H9 (cell line): ENCODE measurements at regions not wholly inside any gene's neighbourhood (a gene's known extent, or its start where the extent isn't known, plus 50 kb on each side); places are given as distances from the start of the nearest gene placed in this dataset.

Experiments used
- DNase-seq: peaks from one replicate; pipeline ENCODE4 v3.0.0-alpha.2; 2017
- H2AFZ ChIP-seq: one replicate; pipeline ENCODE4 v1.6.1; 2013; ENCODE audit warnings: mild to moderate bottlenecking, low read length, control low read depth, moderate library complexity
- H2AK5ac ChIP-seq: 2 replicates; pipeline ENCODE4 v1.6.1; 2013; ENCODE audit warnings: low read length, control low read depth, mixed read lengths; ENCODE audit not compliant: insufficient read length
- H2BK120ac ChIP-seq: one replicate; pipeline ENCODE4 v1.6.1; 2013; ENCODE audit warnings: low read depth, mild to moderate bottlenecking, low read length, control low read depth, inconsistent platforms; ENCODE audit not compliant: poor library complexity, severe bottlenecking
- H2BK12ac ChIP-seq: 2 replicates; pipeline ENCODE4 v1.6.1; 2013; ENCODE audit warnings: low read length, control low read depth, mixed read lengths, low read depth; ENCODE audit not compliant: insufficient read length
- H2BK15ac ChIP-seq: 2 replicates; pipeline ENCODE4 v1.6.1; 2013; ENCODE audit warnings: low read depth, low read length, control low read depth
- H2BK20ac ChIP-seq: one replicate; pipeline ENCODE4 v1.6.1; 2013; ENCODE audit warnings: low read depth, mild to moderate bottlenecking, low read length, control low read depth, inconsistent platforms; ENCODE audit not compliant: poor library complexity, severe bottlenecking
- H2BK5ac ChIP-seq: 2 replicates; pipeline ENCODE4 v1.6.1; 2013; ENCODE audit warnings: low read length, control low read depth, mixed read lengths; ENCODE audit not compliant: insufficient read length
- H3K14ac ChIP-seq: 2 replicates; pipeline ENCODE4 v1.6.1; 2013; ENCODE audit warnings: low read length, control low read depth; ENCODE audit not compliant: insufficient read depth
- H3K18ac ChIP-seq: 2 replicates; pipeline ENCODE4 v1.6.1; 2013; ENCODE audit warnings: low read depth, mild to moderate bottlenecking, mixed read lengths, low read length, control low read depth; ENCODE audit not compliant: insufficient read length
- H3K23ac ChIP-seq: 2 replicates; pipeline ENCODE4 v1.6.1; 2013; ENCODE audit warnings: low read length, control low read depth, mixed read lengths, low read depth; ENCODE audit not compliant: insufficient read length
- H3K23me2 ChIP-seq: 2 replicates; pipeline ENCODE4 v1.6.1; 2013; ENCODE audit warnings: low read depth, mild to moderate bottlenecking, mixed read lengths, low read length, control low read depth; ENCODE audit not compliant: insufficient read length, poor library complexity, severe bottlenecking
- H3K27ac ChIP-seq: 2 replicates; pipeline ENCODE4 v1.5.1; 2013; ENCODE audit warnings: low read length, control low read depth, mixed read lengths, low read depth; ENCODE audit not compliant: insufficient read length
- H3K27me3 ChIP-seq: 2 replicates; pipeline ENCODE4 v1.6.1; 2013; ENCODE audit warnings: low read length, control low read depth, inconsistent platforms; ENCODE audit not compliant: insufficient read depth
- H3K4ac ChIP-seq: 2 replicates; pipeline ENCODE4 v1.6.1; 2013; ENCODE audit warnings: low read depth, mild to moderate bottlenecking, control low read depth, inconsistent platforms, low read length, moderate library complexity
- H3K4me1 ChIP-seq: 2 replicates; pipeline ENCODE4 v1.6.1; 2013; ENCODE audit warnings: low read length, control low read depth, inconsistent platforms; ENCODE audit not compliant: insufficient read depth
- H3K4me2 ChIP-seq: 2 replicates; pipeline ENCODE4 v1.6.1; 2013; ENCODE audit warnings: low read length, control low read depth, mixed read lengths; ENCODE audit not compliant: insufficient read length, insufficient read depth
- H3K56ac ChIP-seq: 2 replicates; pipeline ENCODE4 v1.6.1; 2013; ENCODE audit warnings: low read depth, mild to moderate bottlenecking, mixed read lengths, low read length, control low read depth; ENCODE audit not compliant: insufficient read length
- H3K79me1 ChIP-seq: 2 replicates; pipeline ENCODE4 v1.6.1; 2013; ENCODE audit warnings: low read depth, mild to moderate bottlenecking, moderate library complexity, low read length, control low read depth, inconsistent platforms; ENCODE audit not compliant: insufficient read depth, poor library complexity, severe bottlenecking
- H3K79me2 ChIP-seq: 2 replicates; pipeline ENCODE4 v1.6.1; 2013; ENCODE audit warnings: low read length, control low read depth, inconsistent platforms; ENCODE audit not compliant: insufficient read depth
- H3K9ac ChIP-seq: 2 replicates; pipeline ENCODE4 v1.6.1; 2013; ENCODE audit warnings: low read length, control low read depth, mixed read lengths; ENCODE audit not compliant: insufficient read length; ENCODE audit errors: extremely low read depth
- H3K9me3 ChIP-seq: one replicate; pipeline ENCODE4 v1.6.1; 2013; ENCODE audit warnings: low read depth, low read length, inconsistent platforms; ENCODE audit not compliant: control insufficient read depth
- H3T11ph ChIP-seq: one replicate; pipeline ENCODE4 v1.6.1; 2013; ENCODE audit warnings: mild to moderate bottlenecking, low read length, control low read depth, inconsistent platforms
- H4K20me1 ChIP-seq: one replicate; pipeline ENCODE4 v1.6.1; 2013; ENCODE audit not compliant: control insufficient read depth, insufficient read length, insufficient read depth
- H4K5ac ChIP-seq: 2 replicates; pipeline ENCODE4 v1.6.1; 2013; ENCODE audit warnings: low read depth, mild to moderate bottlenecking, mixed read lengths, low read length, control low read depth; ENCODE audit not compliant: insufficient read length
- H4K8ac ChIP-seq: replicated peaks from 2 replicates; pipeline ENCODE4 v1.6.1; 2013; ENCODE audit warnings: low read length, control low read depth, mixed read lengths, low read depth; ENCODE audit not compliant: insufficient read length
- H4K91ac ChIP-seq: 2 replicates; pipeline ENCODE4 v1.6.1; 2013; ENCODE audit warnings: low read depth, mild to moderate bottlenecking, moderate library complexity, mixed read lengths, low read length, control low read depth; ENCODE audit not compliant: insufficient read length
- H3K27ac Mint-ChIP-seq, 3 experiments: 2 replicates in 2 of 3; 3 replicates in 1 of 3; pipeline ENCODE4 v1.8.0; 2020 to 2021; ENCODE audit warnings: mixed read lengths in 3 of 3, mild to moderate bottlenecking in 1 of 3, moderate library complexity in 1 of 3
- H3K27me3 Mint-ChIP-seq: 2 replicates; pipeline ENCODE4 v1.8.0; 2021; ENCODE audit warnings: low read depth, mild to moderate bottlenecking, moderate library complexity, mixed read lengths
- H3K36me3 Mint-ChIP-seq, 3 experiments: 2 replicates in 2 of 3; 3 replicates in 1 of 3; pipeline ENCODE4 v1.8.0; 2020 to 2021; ENCODE audit warnings: low read depth in 3 of 3, mixed read lengths in 3 of 3; ENCODE audit not compliant: insufficient read depth in 1 of 3
- H3K4me1 Mint-ChIP-seq, 2 experiments: 2 replicates each; pipeline ENCODE4 v1.8.0; 2020; ENCODE audit warnings: mixed read lengths in 2 of 2
- H3K4me3 Mint-ChIP-seq, 2 experiments: 2 replicates in 1 of 2; 3 replicates in 1 of 2; pipeline ENCODE4 v1.8.0; 2020 to 2021; ENCODE audit warnings: mild to moderate bottlenecking in 2 of 2, mixed read lengths in 2 of 2, moderate library complexity in 1 of 2
- H3K9me3 Mint-ChIP-seq, 2 experiments: 2 replicates in 1 of 2; 3 replicates in 1 of 2; pipeline ENCODE4 v1.8.0; 2020; ENCODE audit warnings: mild to moderate bottlenecking in 2 of 2, mixed read lengths in 2 of 2, moderate library complexity in 1 of 2
- WGBS: extraction: QIAGEN DNeasy Blood & Tissue Kit; methylation state at CpG from one replicate; pipeline ENCODE4 v1.1.7; 2013; ENCODE audit warnings: missing lambda C conversion rate, low lambda C conversion rate, mixed read lengths; ENCODE audit not compliant: insufficient read length; ENCODE audit errors: extremely low coverage; 5-methylcytosine and 5-hydroxymethylcytosine counted together
- TF ChIP-seq, protein P1 (sequence below): fragments of 200-600 bp; sonication (generic); conservative IDR thresholded peaks from 3 replicates; pipeline ENCODE4 v1.8.0; 2021; ENCODE audit warnings: antibody characterized with exemption, mild to moderate bottlenecking

DNA sequence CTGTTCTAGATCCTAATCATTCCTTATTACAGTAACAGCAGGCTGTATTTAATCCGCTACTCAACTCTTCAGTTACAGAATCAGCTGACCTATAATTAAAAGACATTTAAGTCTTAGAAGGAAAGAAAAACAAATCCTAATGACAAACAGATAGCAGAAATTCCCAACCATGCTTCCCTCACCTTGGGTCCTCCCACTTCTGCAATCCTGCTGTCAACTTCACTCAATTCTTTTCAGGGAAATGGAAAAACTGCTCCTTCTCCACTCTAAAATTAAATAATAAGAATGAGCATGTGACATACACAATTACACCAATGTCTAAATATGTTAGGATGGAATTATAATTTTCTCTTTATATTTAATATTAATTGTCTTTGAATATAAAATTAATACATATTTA lies 182.6 kb upstream of the LYPLAL1 start:
- Mint-ChIP-seq H3K27me3 (no peaks in the 10 kb centered on the region), H3K4me3 (no peak overlapping the region), H3K9me3 (peaks cover 4% of the 10 kb centered on the region in 2 experiments; a peak in 1 of 5 replicates), H3K27ac (no peak overlapping the region), H3K36me3 (no peaks in the 10 kb centered on the region), H3K4me1 (no peaks in the 10 kb centered on the region)
- no peak for DNase-seq
- no peak overlapping the region for H2BK5ac ChIP-seq
- no peak overlapping the region for H2AK5ac ChIP-seq
- H3K23me2 ChIP-seq: no peaks in the 10 kb centered on the region
- H2BK20ac ChIP-seq: no peak overlapping the region
- H3K79me1 ChIP-seq: no peaks in the 10 kb centered on the region
- TF ChIP-seq, protein P1, sequence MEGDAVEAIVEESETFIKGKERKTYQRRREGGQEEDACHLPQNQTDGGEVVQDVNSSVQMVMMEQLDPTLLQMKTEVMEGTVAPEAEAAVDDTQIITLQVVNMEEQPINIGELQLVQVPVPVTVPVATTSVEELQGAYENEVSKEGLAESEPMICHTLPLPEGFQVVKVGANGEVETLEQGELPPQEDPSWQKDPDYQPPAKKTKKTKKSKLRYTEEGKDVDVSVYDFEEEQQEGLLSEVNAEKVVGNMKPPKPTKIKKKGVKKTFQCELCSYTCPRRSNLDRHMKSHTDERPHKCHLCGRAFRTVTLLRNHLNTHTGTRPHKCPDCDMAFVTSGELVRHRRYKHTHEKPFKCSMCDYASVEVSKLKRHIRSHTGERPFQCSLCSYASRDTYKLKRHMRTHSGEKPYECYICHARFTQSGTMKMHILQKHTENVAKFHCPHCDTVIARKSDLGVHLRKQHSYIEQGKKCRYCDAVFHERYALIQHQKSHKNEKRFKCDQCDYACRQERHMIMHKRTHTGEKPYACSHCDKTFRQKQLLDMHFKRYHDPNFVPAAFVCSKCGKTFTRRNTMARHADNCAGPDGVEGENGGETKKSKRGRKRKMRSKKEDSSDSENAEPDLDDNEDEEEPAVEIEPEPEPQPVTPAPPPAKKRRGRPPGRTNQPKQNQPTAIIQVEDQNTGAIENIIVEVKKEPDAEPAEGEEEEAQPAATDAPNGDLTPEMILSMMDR: no peak
- H2BK12ac ChIP-seq: no peak overlapping the region
- no peak overlapping the region for H4K5ac ChIP-seq
- no peaks in the 10 kb centered on the region for H3K4me1 ChIP-seq
- H4K91ac ChIP-seq: no peak overlapping the region
- no CpG with 5 or more reads among the region's 1 CpG for WGBS
- H2AFZ ChIP-seq: no peak overlapping the region
- H3K9me3 ChIP-seq: no peaks in the 10 kb centered on the region
- H3K4me2 ChIP-seq: no peak overlapping the region
- no peak overlapping the region for H3K27ac ChIP-seq
- H2BK120ac ChIP-seq: no peak overlapping the region
- no peak overlapping the region for H3K9ac ChIP-seq
- no peak overlapping the region for H2BK15ac ChIP-seq
- H4K8ac ChIP-seq: no peak overlapping the region
- H3K79me2 ChIP-seq: no peaks in the 10 kb centered on the region
- no peak overlapping the region for H3T11ph ChIP-seq
- H3K4ac ChIP-seq: no peak overlapping the region
- H3K23ac ChIP-seq: no peak overlapping the region
- H3K56ac ChIP-seq: no peak overlapping the region
- H3K14ac ChIP-seq: no peak overlapping the region
- H3K27me3 ChIP-seq: no peaks in the 10 kb centered on the region
- no peaks in the 10 kb centered on the region for H4K20me1 ChIP-seq
- H3K18ac ChIP-seq: no peak overlapping the region
